ENCODE measurements at regions not wholly inside any gene's neighbourhood (a gene's known extent, or its start where the extent isn't known, plus 50 kb on each side); places are given as distances from the start of the nearest gene placed in this dataset.

GRCh38 chrX:25337841-25338240, 322.1 kb upstream of the ARX start:
- no peak overlapping the region for H3K27ac ChIP-seq (replicated peaks in 1 of 4)
- WGBS = 74% methylated on average over 5 of the region's 7 CpGs
- no peaks in the 10 kb centered on the region for H3K27me3 ChIP-seq
- no peak overlapping the region for H3K4me3 ChIP-seq
- no peaks in the 10 kb centered on the region for H3K36me3 ChIP-seq
- peaks cover 0 to 15% (median 0%) of the 10 kb centered on the region in 4 donors for H3K9me3 ChIP-seq
- no peak for DNase-seq (ENCODE audit: extremely low spot score)
- H3K4me1 ChIP-seq = no peaks in the 10 kb centered on the region
- TF ChIP-seq CTCF (IDR thresholded peaks at IDR 0.05) (no peak), EP300 (IDR thresholded peaks at IDR 0.05) (no peak), POLR2A (IDR thresholded peaks at IDR 0.05; ENCODE audit: low read depth) (no peak), POLR2AphosphoS5 (IDR thresholded peaks at IDR 0.05) (no peak)
- intact Hi-C loops (cut with DNase I) = no loop called here

GRCh38 chrX:25300994-25301393, 285.2 kb upstream of the ARX start:
- DNase-seq (ENCODE audit: extremely low spot score) = no peak
- WGBS = 65% methylated on average over 2 of the region's 2 CpGs
- Histone ChIP-seq H3K4me3 (no peak overlapping the region), H3K4me1 (no peaks in the 10 kb centered on the region), H3K9me3 (no peaks in the 10 kb centered on the region), H3K27ac (replicated peaks in 1 of 4) (no peak overlapping the region), H3K36me3 (no peaks in the 10 kb centered on the region), H3K27me3 (no peaks in the 10 kb centered on the region)
- TF ChIP-seq CTCF (IDR thresholded peaks at IDR 0.05) (no peak), EP300 (IDR thresholded peaks at IDR 0.05) (no peak), POLR2AphosphoS5 (IDR thresholded peaks at IDR 0.05) (no peak), POLR2A (IDR thresholded peaks at IDR 0.05; ENCODE audit: low read depth) (no peak)
- intact Hi-C loops (cut with DNase I) = no loop called here

GRCh38 chrX:25296850-25297249, 281.1 kb upstream of the ARX start:
- Histone ChIP-seq H3K4me3 (no peak overlapping the region), H3K4me1 (no peaks in the 10 kb centered on the region), H3K27ac (replicated peaks in 1 of 4) (no peak overlapping the region), H3K27me3 (no peaks in the 10 kb centered on the region), H3K36me3 (no peaks in the 10 kb centered on the region), H3K9me3 (no peaks in the 10 kb centered on the region)
- intact Hi-C loops (cut with DNase I) = no loop called here
- TF ChIP-seq EP300 (IDR thresholded peaks at IDR 0.05) = no peak
- TF ChIP-seq CTCF (IDR thresholded peaks at IDR 0.05) = no peak
- no peak for TF ChIP-seq POLR2AphosphoS5 (IDR thresholded peaks at IDR 0.05)
- no peak for TF ChIP-seq POLR2A (IDR thresholded peaks at IDR 0.05; ENCODE audit: low read depth)
- WGBS = 46% methylated on average over 1 of the region's 1 CpG
- DNase-seq (ENCODE audit: extremely low spot score) = no peak

- Histone ChIP-seq H3K36me3 (no peaks in the 10 kb centered on the region), H3K4me1 (no peaks in the 10 kb centered on the region), H3K9me3 (no peaks in the 10 kb centered on the region), H3K27ac (replicated peaks in 1 of 4) (no peak overlapping the region), H3K27me3 (no peaks in the 10 kb centered on the region), H3K4me3 (no peak overlapping the region)
- TF ChIP-seq CTCF (IDR thresholded peaks at IDR 0.05) (no peak), POLR2A (IDR thresholded peaks at IDR 0.05; ENCODE audit: low read depth) (no peak), EP300 (IDR thresholded peaks at IDR 0.05) (no peak), POLR2AphosphoS5 (IDR thresholded peaks at IDR 0.05) (no peak)
- WGBS = 58% methylated on average over 4 of the region's 4 CpGs
- no peak for DNase-seq (ENCODE audit: extremely low spot score)
- intact Hi-C loops (cut with DNase I) = no loop called here
These were observed 279.7 kb upstream of the ARX start for GRCh38 chrX:25295466-25295865.

GRCh38 chrX:25290132-25290531, 274.4 kb upstream of the ARX start:
- no peaks in the 10 kb centered on the region for H3K27me3 ChIP-seq
- 65% methylated on average over 1 of the region's 1 CpG for WGBS

More at GRCh38 chrX:25290132-25290531, 274.4 kb upstream of the ARX start:
- no peak for DNase-seq (ENCODE audit: extremely low spot score)
- Histone ChIP-seq H3K36me3 (no peaks in the 10 kb centered on the region), H3K9me3 (no peaks in the 10 kb centered on the region), H3K4me3 (no peak overlapping the region), H3K4me1 (no peaks in the 10 kb centered on the region), H3K27ac (replicated peaks in 1 of 4) (no peak overlapping the region)
- no peak for TF ChIP-seq CTCF (IDR thresholded peaks at IDR 0.05)
- TF ChIP-seq POLR2A (IDR thresholded peaks at IDR 0.05; ENCODE audit: low read depth) = no peak
- TF ChIP-seq EP300 (IDR thresholded peaks at IDR 0.05) = no peak
- no peak for TF ChIP-seq POLR2AphosphoS5 (IDR thresholded peaks at IDR 0.05)
- intact Hi-C loops (cut with DNase I) = no loop called here

All from esophagus muscularis mucosa (tissue), 4 donors.